AG09319 (cell line): ENCODE measurements at regions not wholly inside any gene's neighbourhood (a gene's known extent, or its start where the extent isn't known, plus 50 kb on each side); places are given as distances from the start of the nearest gene placed in this dataset.

Source experiments
- DNase-seq: peaks from one replicate; pipeline ENCODE4 v3.0.0-alpha.2; 2010; ENCODE audit warnings: low read depth; ENCODE audit errors: extremely low read depth
- TF ChIP-seq, protein P1 (sequence below): IDR thresholded peaks from 2 replicates; pipeline ENCODE4 v1.5.1; 2011; ENCODE audit warnings: low read depth, mild to moderate bottlenecking, inconsistent platforms, low read length, moderate library complexity

DNA sequence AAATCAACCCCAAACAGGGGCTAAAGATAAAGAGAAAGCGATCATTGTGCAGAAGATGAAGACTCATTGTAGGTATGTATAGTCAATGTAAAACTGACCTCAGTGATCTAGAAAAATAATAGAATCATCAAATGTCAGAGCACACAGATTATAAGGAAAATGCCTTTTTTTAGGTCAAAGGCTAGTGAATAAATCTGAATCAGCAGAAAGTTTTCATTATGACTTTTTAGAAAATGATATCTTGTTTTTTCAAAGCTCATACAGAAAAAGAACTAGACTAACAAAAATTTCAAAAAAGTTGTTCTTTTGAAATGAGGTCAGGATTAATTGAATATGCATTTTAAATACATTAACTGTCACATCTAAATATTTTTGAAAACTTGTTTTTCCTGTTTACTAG lies 60.2 kb upstream of the STEAP4 start:
- TF ChIP-seq, protein P1, sequence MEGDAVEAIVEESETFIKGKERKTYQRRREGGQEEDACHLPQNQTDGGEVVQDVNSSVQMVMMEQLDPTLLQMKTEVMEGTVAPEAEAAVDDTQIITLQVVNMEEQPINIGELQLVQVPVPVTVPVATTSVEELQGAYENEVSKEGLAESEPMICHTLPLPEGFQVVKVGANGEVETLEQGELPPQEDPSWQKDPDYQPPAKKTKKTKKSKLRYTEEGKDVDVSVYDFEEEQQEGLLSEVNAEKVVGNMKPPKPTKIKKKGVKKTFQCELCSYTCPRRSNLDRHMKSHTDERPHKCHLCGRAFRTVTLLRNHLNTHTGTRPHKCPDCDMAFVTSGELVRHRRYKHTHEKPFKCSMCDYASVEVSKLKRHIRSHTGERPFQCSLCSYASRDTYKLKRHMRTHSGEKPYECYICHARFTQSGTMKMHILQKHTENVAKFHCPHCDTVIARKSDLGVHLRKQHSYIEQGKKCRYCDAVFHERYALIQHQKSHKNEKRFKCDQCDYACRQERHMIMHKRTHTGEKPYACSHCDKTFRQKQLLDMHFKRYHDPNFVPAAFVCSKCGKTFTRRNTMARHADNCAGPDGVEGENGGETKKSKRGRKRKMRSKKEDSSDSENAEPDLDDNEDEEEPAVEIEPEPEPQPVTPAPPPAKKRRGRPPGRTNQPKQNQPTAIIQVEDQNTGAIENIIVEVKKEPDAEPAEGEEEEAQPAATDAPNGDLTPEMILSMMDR = no peak

DNA sequence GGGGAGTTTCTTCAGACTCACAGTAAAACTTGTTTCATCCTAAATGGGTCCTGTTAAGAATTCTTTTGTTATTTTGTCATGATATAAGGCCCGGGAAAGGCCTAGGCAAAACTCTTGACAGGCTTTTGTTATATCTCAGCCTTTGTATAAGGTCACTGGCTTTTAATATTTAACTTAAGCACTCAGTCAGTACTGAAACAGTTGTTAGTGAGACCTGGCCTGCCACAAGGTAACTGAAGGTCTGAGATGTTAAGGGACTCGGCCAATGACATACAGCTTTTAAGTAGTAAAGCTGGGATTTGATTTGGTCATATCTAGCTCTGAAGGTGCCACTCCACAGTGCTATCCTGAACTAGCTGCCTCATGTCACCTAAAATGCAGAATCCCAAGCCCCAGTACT lies 57.2 kb upstream of the STEAP4 start:
- no peak for DNase-seq
- TF ChIP-seq, protein P1 = no peak

More for the DNA sequence above, 60.2 kb upstream of the STEAP4 start:
- no peak for DNase-seq

DNA sequence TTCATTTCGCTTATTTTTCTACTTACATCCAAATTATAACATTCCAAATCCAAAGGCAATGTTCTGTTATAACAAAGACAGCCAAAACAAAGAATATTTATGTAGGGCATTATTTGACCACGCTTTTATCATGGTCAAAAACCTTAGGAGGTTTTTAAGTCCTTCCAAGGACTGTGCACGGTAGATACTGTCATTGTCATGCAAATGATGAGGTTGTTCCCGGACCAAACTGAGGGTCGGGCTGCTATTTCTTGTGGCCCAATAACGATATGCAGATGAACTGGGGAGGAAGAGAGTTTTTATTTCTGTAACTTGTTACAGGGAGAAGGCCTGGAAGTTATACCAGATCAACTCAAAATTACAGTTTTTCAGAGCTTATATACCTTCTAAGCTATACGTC lies 56.6 kb upstream of the STEAP4 start:
- DNase-seq = no peak
- TF ChIP-seq, protein P1 = no peak

DNA sequence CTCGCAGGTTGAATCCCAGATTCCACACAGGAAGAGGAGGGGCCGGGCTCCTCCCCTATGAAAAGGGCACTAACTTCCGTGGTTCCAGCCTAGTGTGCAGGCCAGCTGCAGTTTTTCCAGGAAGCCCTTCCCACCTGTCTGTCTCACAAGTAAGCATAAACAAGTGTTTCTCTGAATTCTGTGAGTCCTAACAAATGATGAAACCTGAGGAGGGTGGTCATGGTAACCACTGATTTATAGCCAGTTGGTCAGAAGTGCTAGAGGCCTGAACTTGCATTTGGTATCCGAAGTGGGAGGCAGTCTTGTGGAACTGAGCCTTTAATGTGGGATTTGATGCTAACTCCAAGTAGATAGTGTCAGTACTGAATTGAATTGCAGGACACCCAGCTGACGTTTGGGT lies 54.7 kb upstream of the STEAP4 start:
- TF ChIP-seq, protein P1 = no peak
- no peak for DNase-seq

DNA sequence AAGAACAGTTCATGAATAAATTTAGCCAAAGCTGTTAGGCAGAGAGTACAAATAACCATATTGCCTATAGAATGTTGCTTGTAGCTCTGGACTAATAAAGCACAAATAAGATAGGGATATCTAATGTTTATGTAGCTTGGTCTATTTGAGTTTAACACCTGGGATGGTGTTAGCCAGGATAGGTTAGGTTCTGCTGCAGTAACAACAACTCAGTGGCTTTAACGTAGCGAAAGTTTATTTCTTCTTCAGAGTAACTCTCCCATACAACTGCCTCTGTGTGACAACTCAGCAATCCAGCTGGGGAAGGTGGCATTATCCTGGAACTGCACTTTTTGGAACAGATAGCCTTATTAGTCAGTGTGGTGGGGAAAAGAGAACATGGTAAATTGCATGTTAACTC lies 52.2 kb upstream of the STEAP4 start:
- no peak for DNase-seq
- TF ChIP-seq, protein P1 = no peak

DNA sequence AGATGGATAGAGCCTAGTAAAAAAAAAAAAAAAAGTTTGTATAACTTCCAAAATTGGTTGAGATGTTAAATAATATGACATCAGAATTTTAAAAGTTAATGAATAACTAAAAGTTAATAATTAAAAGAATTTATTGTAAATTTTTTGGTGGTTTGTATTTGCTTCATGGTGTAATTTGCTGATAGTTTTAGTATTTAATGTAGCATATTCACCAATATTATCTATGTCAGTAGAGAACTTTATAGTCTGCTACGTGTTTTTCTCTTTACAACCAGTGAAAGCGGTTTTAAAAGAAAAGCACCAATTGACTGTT lies 51.8 kb upstream of the STEAP4 start:
- DNase-seq = no peak

DNA sequence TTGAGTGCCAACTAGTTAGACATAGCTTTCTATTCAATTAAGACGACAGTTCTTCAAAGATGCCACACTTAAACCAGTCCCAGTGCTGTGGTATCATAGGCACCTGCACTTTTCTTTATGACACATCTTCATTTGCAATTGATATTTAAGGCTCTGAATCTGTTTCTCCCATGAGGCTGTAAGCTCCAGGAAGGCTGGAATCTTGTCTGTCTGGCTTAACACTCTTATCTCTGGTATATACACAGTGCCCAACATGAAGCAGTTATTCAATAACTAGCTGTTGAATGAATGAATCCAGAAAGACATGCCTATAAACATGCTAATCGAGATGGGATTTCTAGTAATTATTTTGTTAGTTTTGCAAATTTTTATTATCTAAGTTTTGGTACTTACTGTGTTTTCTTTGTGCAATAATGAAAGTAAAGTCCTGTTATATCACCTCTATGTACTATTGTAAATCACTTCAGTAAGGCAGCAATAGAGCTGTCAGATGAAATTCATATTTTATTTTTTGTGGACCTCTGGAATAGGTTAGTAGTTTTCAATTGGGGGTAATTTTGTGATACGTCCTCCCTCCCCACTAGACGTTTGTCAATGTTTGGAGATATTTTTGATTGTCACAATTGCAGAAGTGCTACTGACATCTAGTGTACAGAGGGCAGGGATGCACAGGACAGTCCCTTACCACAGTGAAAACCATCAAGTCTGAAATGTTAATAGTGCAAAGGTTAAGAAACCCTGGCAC lies 51.3 kb upstream of the STEAP4 start:
- DNase-seq = no peak
- TF ChIP-seq, protein P1 = peak; percentile 57

More for the DNA sequence above, 51.8 kb upstream of the STEAP4 start:
- TF ChIP-seq, protein P1 = no peak
